ENCODE measurements at regions not wholly inside any gene's neighbourhood (a gene's known extent, or its start where the extent isn't known, plus 50 kb on each side); places are given as distances from the start of the nearest gene placed in this dataset.

DNA sequence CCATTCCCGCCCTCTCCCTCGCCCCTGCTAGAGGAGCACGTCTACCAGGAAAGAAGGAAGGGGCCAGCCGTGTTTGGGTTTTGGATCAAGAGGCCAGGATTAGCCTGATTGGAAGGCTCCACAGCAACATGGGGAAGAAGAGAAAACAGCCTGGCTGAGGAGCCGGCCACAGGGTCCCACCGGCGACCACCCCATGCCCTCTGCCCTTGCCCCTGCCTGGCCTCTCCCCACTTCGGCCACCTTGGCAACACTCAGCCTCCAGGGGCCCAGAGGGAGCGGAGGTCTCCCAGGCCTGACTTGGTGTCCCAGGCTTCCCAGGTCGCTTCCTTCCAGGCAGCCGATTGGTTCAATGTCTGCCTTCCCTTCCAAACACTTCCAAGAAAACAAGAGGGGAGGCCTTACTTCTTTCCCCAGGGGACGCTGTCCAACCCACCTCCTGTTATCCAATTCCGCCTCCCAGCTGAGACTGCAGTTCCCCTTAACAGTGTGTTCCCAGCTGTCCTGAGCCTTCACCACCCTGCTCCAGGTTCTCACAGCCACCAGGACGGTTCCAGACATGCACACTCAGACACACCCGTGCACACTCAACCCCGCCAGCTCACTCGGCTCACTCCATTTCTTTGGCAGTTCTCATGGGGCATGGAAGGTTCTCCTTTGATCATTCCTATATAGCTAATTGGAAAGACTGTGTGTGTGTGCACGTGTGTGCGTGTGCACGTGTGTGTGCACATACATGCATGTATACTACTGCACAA is 65.4 kb downstream of the RBFOX3 start:
- no peak overlapping the region for H3K4me2 ChIP-seq (ENCODE audit: insufficient read depth, low read length)
- ATAC-seq (ENCODE audit: insufficient read depth, low read depth) (no peak), DNase-seq (no peak)
- H3K27me3 ChIP-seq (ENCODE audit: insufficient read depth, low read length, poor library complexity) = no peaks in the 10 kb centered on the region
- H3K27ac ChIP-seq (ENCODE audit: low read length) = no peak overlapping the region
- no peaks in the 10 kb centered on the region for H3K36me3 ChIP-seq (ENCODE audit: insufficient read depth, low read length)
- no peak overlapping the region for H2AFZ ChIP-seq (ENCODE audit: low read depth, low read length)
- TF ChIP-seq EZH2 (IDR thresholded peaks at IDR 0.05; ENCODE audit: borderline replicate concordance, low read depth, low read length, severe bottlenecking) = no peak
- no peak for TF ChIP-seq CTCF (IDR thresholded peaks at IDR 0.05; ENCODE audit: borderline replicate concordance, extremely low read depth, low read length, poor library complexity, severe bottlenecking)
- no peaks in the 10 kb centered on the region for H3K79me2 ChIP-seq (ENCODE audit: insufficient read depth, low read length)
- no peak overlapping the region for H3K4me3 ChIP-seq (ENCODE audit: low read depth in 1 of 2, low read length in 2 of 2)
- H4K20me1 ChIP-seq (ENCODE audit: insufficient read depth, low read length) = no peaks in the 10 kb centered on the region; the same call in 1 of the 2 replicates
- H3K9me3 ChIP-seq (ENCODE audit: insufficient read depth, low read length, severe bottlenecking) = no peaks in the 10 kb centered on the region
- H3K4me1 ChIP-seq (ENCODE audit: insufficient read depth, low read length) = no peaks in the 10 kb centered on the region
- H3K9ac ChIP-seq (ENCODE audit: low read depth, low read length) = no peak overlapping the region

DNA sequence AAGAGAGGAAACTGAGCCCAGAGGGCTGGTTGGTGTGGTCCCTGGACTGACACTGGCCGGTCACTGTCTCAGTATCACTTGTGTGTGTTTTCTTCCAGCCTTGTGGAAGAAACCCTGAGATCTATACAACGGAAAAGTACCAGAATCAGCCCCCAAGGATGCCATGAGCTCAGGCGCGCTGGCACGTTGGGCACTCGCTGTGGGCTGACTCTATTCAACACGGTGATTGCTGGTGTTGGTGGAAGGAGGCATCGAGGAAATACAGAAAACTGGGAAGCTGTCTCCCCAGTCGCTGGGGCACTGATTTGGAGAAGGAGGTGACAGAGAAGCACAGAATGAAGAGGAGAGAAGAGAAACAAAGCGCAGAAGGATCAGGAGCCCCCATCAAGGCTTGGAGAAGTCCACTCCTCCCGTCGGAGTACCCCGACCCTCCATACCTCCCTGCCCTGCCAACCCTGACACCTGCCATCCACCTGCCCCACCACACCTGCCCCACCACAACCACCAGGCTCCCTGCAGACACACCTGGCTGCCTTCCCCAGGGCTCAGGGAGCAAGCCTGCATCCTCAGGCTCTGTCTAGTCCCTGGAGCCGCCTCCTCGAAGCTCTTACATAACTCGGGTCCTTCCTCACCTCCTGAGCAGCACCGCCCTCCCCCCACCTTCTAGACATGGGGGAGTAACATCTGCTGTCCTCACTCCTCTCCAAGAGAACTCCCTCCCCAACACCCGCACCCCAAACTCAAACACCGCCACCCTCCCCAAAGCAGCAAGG is 66.5 kb downstream of the RBFOX3 start:
- H3K9ac ChIP-seq (ENCODE audit: low read depth, low read length) = no peak overlapping the region
- no peak overlapping the region for H2AFZ ChIP-seq (ENCODE audit: low read depth, low read length)
- ATAC-seq (ENCODE audit: insufficient read depth, low read depth) (no peak), DNase-seq (no peak)
- TF ChIP-seq EZH2 (IDR thresholded peaks at IDR 0.05; ENCODE audit: borderline replicate concordance, low read depth, low read length, severe bottlenecking) = no peak
- no peak for TF ChIP-seq CTCF (IDR thresholded peaks at IDR 0.05; ENCODE audit: borderline replicate concordance, extremely low read depth, low read length, poor library complexity, severe bottlenecking)
- no peaks in the 10 kb centered on the region for H3K9me3 ChIP-seq (ENCODE audit: insufficient read depth, low read length, severe bottlenecking)
- H3K4me3 ChIP-seq (ENCODE audit: low read depth in 1 of 2, low read length in 2 of 2) = no peak overlapping the region
- no peaks in the 10 kb centered on the region; the same call in 1 of the 2 replicates for H4K20me1 ChIP-seq (ENCODE audit: insufficient read depth, low read length)
- H3K4me2 ChIP-seq (ENCODE audit: insufficient read depth, low read length) = no peak overlapping the region
- no peaks in the 10 kb centered on the region for H3K4me1 ChIP-seq (ENCODE audit: insufficient read depth, low read length)
- no peaks in the 10 kb centered on the region for H3K27me3 ChIP-seq (ENCODE audit: insufficient read depth, low read length, poor library complexity)
- no peaks in the 10 kb centered on the region for H3K79me2 ChIP-seq (ENCODE audit: insufficient read depth, low read length)
- no peak overlapping the region for H3K27ac ChIP-seq (ENCODE audit: low read length)
- no peaks in the 10 kb centered on the region for H3K36me3 ChIP-seq (ENCODE audit: insufficient read depth, low read length)

GRCh38 chr17:79543531-79543930 is 67.3 kb downstream of the RBFOX3 start:
- no peak for DNase-seq
- H3K9ac ChIP-seq (ENCODE audit: low read depth, low read length) = no peak overlapping the region
- no peaks in the 10 kb centered on the region for H3K9me3 ChIP-seq (ENCODE audit: insufficient read depth, low read length, severe bottlenecking)
- H3K4me1 ChIP-seq (ENCODE audit: insufficient read depth, low read length) = no peaks in the 10 kb centered on the region
- no peak overlapping the region for H3K4me3 ChIP-seq (ENCODE audit: low read depth in 1 of 2, low read length in 2 of 2)
- H3K27ac ChIP-seq (ENCODE audit: low read length) = no peak overlapping the region
- no peak overlapping the region for H3K4me2 ChIP-seq (ENCODE audit: insufficient read depth, low read length)
- no peaks in the 10 kb centered on the region for H3K36me3 ChIP-seq (ENCODE audit: insufficient read depth, low read length)
- H3K27me3 ChIP-seq (ENCODE audit: insufficient read depth, low read length, poor library complexity) = no peaks in the 10 kb centered on the region
- H3K79me2 ChIP-seq (ENCODE audit: insufficient read depth, low read length) = no peaks in the 10 kb centered on the region
- no peak for TF ChIP-seq CTCF (IDR thresholded peaks at IDR 0.05; ENCODE audit: borderline replicate concordance, extremely low read depth, low read length, poor library complexity, severe bottlenecking)
- no peak for TF ChIP-seq EZH2 (IDR thresholded peaks at IDR 0.05; ENCODE audit: borderline replicate concordance, low read depth, low read length, severe bottlenecking)
- H4K20me1 ChIP-seq (ENCODE audit: insufficient read depth, low read length) = no peaks in the 10 kb centered on the region; the same call in 1 of the 2 replicates
- ATAC-seq (ENCODE audit: insufficient read depth, low read depth) = no peak
- H2AFZ ChIP-seq (ENCODE audit: low read depth, low read length) = no peak overlapping the region

All from DND-41 (cell line).